Neural cell (in vitro differentiated cells): ENCODE measurements at regions not wholly inside any gene's neighbourhood (a gene's known extent, or its start where the extent isn't known, plus 50 kb on each side); places are given as distances from the start of the nearest gene placed in this dataset.

Experiments used
- EP300 ChIP-seq: fragments of 450-650 bp; conservative IDR thresholded peaks from 2 replicates; pipeline ENCODE4 v1.6.1; 2014; ENCODE audit warnings: antibody characterized with exemption, mild to moderate bottlenecking, moderate library complexity; ENCODE audit not compliant: poor library complexity, severe bottlenecking
- SMC3 ChIP-seq: fragments of 450-650 bp; conservative IDR thresholded peaks from 2 replicates; pipeline ENCODE4 v1.6.1; 2014; ENCODE audit warnings: antibody characterized with exemption, mild to moderate bottlenecking, moderate library complexity; ENCODE audit not compliant: poor library complexity
- TF ChIP-seq, protein P1 (sequence below): fragments of 450-650 bp; IDR thresholded peaks from 2 replicates; pipeline ENCODE4 v1.5.1; 2014; ENCODE audit warnings: antibody characterized with exemption, mild to moderate bottlenecking, moderate library complexity; ENCODE audit not compliant: poor library complexity, severe bottlenecking

DNA sequence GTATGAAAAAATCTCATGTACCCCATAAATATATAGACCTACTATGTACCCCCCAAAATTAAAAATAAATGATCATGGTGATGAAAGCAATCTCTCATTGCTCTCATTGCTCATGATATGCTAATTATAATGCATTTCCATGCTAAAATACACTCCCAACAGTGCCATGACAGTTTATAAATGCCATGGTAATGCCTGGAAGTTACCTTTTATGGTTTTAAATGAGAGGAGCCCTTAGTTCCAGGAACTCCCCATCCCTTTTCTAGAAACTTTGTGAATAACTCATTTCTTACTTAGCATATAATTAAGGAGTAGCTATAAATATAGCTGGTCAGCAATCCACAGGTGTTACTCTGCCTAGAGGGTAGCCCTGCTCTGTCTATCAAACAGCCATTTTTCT lies 166.1 kb upstream of the RGS18 start:
- TF ChIP-seq, protein P1, sequence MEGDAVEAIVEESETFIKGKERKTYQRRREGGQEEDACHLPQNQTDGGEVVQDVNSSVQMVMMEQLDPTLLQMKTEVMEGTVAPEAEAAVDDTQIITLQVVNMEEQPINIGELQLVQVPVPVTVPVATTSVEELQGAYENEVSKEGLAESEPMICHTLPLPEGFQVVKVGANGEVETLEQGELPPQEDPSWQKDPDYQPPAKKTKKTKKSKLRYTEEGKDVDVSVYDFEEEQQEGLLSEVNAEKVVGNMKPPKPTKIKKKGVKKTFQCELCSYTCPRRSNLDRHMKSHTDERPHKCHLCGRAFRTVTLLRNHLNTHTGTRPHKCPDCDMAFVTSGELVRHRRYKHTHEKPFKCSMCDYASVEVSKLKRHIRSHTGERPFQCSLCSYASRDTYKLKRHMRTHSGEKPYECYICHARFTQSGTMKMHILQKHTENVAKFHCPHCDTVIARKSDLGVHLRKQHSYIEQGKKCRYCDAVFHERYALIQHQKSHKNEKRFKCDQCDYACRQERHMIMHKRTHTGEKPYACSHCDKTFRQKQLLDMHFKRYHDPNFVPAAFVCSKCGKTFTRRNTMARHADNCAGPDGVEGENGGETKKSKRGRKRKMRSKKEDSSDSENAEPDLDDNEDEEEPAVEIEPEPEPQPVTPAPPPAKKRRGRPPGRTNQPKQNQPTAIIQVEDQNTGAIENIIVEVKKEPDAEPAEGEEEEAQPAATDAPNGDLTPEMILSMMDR, result no peak
- TF ChIP-seq SMC3 (no peak), EP300 (no peak)
